Activated CD4-positive, alpha-beta T cell treated with anti-CD3 and anti-CD28 coated beads for 4 hours (primary cell): ENCODE measurements at regions not wholly inside any gene's neighbourhood (a gene's known extent, or its start where the extent isn't known, plus 50 kb on each side); places are given as distances from the start of the nearest gene placed in this dataset.

ENCODE experiments used
- DNase-seq, 2 donors: peaks; one replicate each; pipeline ENCODE4 v3.0.0-alpha.2; 2020

DNA sequence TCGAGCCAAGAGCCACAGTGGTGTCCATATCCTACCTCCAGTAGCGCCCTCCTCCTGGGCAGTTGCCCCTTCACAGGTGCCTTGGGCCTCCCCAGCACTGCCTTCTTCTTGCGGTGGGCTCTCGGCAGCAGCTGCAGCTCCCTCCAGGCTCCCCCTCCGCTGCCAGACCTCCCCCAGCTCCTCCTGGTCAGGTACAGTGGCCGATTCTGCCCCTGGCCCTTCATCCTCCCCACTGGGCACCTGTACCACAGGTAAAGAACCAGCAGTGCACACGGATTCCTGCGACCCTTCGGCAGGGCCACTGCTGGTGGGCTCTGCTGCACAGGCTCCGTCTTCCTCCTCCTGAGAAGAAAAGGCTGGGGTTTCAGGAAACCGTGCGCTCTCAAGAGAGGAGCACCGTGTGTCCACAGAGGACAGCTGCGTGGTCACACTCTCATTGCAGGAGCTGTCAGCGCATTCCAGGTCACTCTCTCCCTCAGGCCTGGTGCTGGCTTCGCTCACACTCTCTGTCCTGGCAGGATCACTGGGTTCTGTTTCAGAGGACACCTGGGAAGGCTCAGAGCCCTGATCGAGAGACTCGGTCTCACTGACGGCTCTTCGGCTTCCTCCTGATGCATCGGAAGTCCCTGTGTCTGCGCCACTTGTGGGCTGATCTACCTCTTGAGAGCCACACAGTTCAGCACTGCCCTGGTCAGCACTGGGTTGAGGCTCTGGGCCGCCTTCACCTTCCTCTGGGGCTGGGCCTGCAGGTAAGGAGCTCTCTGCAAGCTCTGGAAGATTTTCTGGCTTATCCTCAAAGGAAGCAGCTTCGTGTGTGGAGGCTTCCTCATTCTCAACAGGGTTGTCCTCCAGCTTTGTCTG, 147.4 kb upstream of the STK17B start:
- DNase-seq = no peak

DNA sequence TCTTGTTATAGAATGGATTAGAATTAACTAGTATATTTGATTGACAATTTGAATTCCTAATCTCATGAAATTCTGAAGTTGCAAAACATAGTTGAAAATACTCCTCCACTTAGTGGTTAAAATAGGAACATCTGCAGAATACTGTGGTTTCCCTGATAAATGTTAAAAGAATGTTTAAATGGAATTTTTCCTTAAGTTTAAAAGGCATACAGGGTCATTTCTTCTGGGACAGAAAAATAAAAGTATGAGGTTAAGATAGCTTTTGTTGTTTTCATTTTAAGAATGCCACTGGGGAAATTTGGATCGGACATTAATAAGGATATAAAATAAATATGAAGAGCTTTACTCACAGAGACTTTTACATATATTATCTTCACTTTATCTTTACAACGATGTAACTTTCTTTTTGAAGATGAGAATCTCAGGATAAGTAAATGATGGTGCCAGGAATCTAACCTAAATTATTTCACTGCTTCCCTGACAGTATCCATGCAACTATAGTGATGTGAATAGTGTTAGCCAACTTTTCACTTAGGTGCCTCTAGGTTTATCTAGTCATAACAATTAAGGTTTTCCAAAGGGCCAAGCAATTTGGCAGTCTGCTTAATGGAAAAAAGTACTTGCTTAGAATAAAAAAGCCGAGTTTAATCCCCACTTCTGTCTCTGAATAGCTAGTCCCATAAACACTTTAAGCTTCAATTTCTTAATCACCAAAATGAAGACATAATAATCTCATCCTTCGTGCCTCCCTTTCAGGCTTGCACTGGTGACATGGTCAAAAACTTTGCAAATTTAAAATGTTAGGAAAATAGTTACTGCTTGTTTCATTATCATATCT, 151.8 kb upstream of the STK17B start:
- no peak for DNase-seq

- no peak for DNase-seq
Observed at GRCh38 chr2:196324211-196324610, 152.8 kb upstream of the STK17B start.

DNA sequence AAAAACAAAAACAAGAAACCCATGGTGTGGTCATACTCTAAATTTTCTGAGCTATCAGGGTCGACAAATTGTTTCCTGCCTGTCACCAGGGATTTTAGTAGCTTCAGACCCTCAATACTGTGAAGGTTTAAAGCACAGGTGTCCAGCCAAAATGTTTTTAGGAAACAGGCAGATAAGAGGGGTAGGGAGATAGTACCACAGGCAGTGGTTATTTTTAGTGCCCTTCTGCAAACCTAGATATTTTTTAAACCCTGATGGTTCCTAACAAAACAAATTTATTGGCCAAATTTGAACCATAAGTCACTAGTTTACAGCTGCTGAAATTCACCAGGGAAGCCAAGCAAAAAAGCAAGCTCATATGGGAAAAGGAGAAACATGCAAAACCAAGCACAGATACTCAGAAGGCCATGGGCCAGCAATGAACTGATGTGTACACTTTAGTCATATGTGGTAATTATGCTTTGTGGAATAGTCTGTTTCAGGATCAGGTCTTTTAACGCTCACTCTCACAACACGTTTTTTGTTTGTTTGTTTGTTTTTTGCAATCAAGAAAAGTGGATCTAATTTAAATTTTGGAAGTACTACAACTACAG, 156.8 kb upstream of the STK17B start:
- no peak for DNase-seq

GRCh38 chr2:196329959-196330358, 158.6 kb upstream of the STK17B start:
- DNase-seq = no peak

- DNase-seq = no peak
Observed at GRCh38 chr2:196330645-196331044, 159.3 kb upstream of the STK17B start.

DNA sequence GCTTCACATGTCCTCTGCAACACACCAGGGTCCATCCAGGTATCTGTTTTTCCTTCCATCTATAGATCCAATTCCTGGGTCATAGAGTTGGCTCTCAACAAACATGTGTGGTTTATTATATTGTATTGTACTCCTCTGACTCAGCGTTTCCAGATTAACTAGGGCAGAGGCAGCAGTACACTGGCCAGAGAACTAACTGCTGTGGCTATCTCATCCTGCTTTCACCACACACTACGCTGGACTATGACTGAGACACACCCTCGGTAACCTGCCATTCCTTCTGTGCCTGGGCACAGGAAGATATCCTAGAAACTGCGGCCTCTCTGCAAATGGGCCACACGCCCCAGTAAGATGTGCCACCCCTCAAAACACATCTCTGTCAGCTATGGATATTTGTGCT, 159.8 kb upstream of the STK17B start:
- no peak for DNase-seq

GRCh38 chr2:196331851-196332250, 160.5 kb upstream of the STK17B start:
- DNase-seq = no peak

GRCh38 chr2:196333397-196333796, 162.0 kb upstream of the STK17B start:
- no peak for DNase-seq

DNA sequence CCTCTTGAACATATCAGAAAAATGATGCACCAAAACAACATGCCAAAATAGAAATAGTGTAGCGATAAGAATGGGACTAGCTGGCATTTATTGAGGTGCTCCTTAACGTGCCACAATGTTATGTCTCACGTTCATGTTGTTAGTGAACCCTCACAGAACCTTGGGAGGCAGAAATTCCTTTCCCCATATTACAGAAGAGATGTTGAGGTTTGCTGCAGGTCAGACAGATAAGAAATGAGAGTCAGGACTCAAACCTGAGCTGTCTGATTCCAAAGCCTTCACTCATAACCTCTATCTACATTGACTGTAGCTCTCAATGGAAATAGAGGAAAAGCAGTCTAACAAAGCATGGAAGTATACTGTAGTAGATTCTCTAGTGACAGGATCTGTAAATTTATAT, 163.3 kb upstream of the STK17B start:
- no peak for DNase-seq

DNA sequence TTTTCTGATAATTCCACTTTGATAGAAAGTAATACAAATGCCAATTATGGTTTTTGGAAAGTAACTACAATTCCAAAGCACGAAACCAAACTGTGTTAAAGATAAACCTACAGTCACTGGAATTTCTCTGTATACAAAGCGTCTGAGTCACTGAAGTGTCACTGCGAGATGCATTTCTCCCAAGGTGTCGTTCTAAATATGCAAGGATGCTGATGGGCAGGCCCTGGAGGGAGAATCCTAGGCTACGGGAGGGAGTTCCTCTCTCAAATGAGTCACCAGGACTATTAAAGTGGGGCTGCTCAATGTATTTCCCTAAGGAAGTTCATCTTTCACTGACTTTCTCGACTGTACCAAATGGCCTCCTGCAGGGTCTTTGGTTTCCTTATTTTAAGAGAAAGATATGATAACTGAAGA, 163.8 kb upstream of the STK17B start:
- no peak for DNase-seq

DNA sequence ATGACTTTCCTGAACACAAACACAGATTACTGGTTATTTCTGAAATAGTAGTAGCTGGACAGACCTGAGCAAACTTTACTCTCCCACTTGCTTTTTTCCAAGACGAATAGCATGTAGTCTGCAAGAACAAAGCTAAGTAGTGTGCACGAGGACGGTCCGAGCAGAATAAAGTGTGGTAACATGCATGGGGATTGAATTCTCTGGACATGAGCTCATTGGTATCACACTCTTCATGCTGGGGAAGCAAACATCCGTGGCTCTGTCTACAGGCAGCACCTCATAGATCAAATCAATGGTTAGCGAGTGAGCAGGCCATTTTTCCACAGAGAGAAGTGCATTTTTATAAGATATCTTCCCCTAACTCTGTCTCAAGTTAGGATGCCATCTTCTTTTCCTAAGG, 164.8 kb upstream of the STK17B start:
- no peak for DNase-seq

DNA sequence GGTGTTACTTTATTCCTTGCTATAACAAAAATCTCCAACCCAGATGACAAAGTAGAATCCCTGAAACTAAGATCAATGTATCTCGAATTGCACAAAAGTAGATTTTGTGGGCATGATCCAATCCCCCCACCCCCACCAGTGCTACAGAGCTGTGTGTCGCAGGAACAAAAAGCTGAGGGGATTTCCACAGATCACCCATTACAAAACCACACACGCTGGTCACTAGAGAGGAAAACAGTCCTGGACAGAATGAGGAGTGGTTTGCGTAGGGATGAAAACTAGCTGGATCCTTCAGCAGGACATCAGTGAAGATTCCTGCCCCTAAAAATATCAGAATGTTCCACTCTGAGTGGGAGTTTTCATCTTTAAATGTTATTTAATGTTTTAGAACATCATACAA, 165.3 kb upstream of the STK17B start:
- DNase-seq = no peak

GRCh38 chr2:196337208-196337953, 166.0 kb upstream of the STK17B start:
- peak; percentile 19 to 31 for DNase-seq

- no peak for DNase-seq
Observed at GRCh38 chr2:196338440-196338839, 167.1 kb upstream of the STK17B start.

DNA sequence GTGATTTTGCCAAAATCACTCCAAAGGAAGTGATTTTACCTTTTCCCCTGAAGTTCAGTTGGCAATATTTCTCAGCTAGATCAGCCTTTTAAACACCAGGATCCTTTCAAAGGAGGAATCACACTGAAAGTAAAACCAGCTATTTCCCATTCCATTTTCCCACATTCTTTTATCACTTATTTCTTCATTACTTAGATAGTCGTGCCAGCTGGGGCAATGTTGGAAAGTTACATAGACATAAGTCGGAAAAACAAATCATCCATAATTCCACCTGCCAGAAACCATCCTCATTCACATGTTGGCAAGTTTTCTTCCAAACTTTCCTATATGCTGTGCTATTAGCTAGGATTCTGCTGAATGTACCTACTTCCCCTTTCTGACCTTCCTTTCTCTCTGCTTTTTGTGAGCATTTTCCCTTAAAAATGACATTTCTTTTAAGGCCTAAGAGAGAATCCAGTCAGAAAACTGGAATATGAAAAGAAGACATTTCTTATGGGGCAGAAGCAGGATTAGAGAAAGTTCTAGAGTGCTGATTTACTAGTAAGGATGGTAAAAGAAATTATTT, 170.0 kb upstream of the STK17B start:
- DNase-seq = no peak

DNA sequence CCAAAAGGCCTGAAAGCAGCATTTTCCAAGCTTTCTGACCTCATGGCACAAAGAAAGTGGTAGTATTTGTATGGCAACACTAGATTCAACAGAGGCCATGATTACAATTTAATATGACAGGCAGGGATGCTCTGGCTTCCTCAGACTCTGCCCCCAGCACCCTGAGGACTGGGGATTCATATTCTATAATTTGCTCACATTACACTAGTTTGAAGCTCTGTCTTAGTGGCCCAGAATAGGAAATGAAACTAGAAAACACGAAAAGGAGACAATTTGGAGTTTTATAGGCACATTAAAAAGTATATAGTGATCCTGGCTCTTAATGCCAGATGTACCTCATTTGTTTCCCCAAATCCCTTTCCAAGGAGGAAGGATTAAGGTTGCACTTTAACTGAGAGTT, 173.0 kb upstream of the STK17B start:
- DNase-seq = no peak

GRCh38 chr2:196353717-196354116, 182.3 kb upstream of the STK17B start:
- DNase-seq = no peak

GRCh38 chr2:196354186-196354585, 182.8 kb upstream of the STK17B start:
- DNase-seq = no peak

DNA sequence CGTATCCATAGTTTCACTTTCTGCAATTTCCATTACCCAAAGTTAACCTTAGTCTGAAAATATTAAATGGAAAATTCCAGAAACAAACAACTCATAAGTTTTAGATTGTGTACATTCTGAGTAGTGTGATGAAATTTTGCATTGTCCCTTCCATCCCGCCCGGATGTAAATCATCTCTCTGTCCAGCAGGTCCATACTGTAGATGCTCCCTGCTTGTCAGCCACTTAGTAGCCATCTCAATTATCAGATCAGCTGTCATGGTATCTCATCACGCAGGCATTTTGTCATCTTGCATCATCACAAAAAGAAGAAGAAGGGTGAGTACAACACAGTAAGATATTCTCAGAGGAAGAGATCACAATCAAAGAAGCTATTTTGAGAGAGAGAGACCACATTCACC, 185.0 kb upstream of the STK17B start:
- DNase-seq = no peak

DNA sequence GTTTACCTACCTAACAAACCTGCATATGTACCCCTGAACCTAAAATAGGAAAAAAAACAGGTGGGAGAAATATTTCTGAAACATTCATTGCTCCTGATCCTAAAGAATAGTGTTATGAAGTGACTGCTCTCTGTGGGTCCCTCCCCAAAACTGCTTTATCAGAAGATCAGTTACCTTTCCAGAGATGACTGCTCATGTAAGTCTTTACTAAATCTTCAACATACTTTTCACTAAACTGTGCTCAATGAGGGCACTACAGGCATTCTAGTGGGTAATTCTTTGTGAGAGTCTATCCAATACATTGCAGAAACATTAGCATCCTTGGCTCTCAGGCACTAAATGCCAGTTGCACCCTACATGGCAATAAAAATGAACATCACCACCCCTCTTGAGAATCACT, 189.3 kb upstream of the STK17B start:
- no peak for DNase-seq

- DNase-seq = no peak
Observed at GRCh38 chr2:196361606-196362326, 190.4 kb upstream of the STK17B start.
